Mesothelial cell of epicardium (in vitro differentiated cells): ENCODE measurements at regions not wholly inside any gene's neighbourhood (a gene's known extent, or its start where the extent isn't known, plus 50 kb on each side); places are given as distances from the start of the nearest gene placed in this dataset.

Source experiments
- DNase-seq, 2 experiments: peaks; one replicate each; pipeline ENCODE4 v3.0.0; 2021; ENCODE audit warnings: low spot score in 2 of 2; ENCODE audit not compliant: unreplicated experiment in 2 of 2
- H3K27ac Mint-ChIP-seq: 2 replicates; pipeline ENCODE4 v1.8.0; 2021; ENCODE audit warnings: mixed read lengths
- H3K27me3 Mint-ChIP-seq: 2 replicates; pipeline ENCODE4 v1.8.0; 2021; ENCODE audit warnings: low read depth, mixed read lengths
- H3K36me3 Mint-ChIP-seq: 2 replicates; pipeline ENCODE4 v1.8.0; 2021; ENCODE audit warnings: mixed read lengths
- H3K4me1 Mint-ChIP-seq: 2 replicates; pipeline ENCODE4 v1.8.0; 2021; ENCODE audit warnings: mixed read lengths
- H3K4me3 Mint-ChIP-seq: 2 replicates; pipeline ENCODE4 v1.8.0; 2021; ENCODE audit warnings: mild to moderate bottlenecking, moderate library complexity, mixed read lengths
- H3K9me3 Mint-ChIP-seq: 2 replicates; pipeline ENCODE4 v1.8.0; 2021; ENCODE audit warnings: mixed read lengths
- TF ChIP-seq, protein P1 (sequence below): fragments of 200-600 bp; sonication (generic); IDR thresholded peaks from one replicate; pipeline ENCODE4 v1.5.0; 2021; ENCODE audit warnings: antibody characterized with exemption; ENCODE audit not compliant: unreplicated experiment

DNA sequence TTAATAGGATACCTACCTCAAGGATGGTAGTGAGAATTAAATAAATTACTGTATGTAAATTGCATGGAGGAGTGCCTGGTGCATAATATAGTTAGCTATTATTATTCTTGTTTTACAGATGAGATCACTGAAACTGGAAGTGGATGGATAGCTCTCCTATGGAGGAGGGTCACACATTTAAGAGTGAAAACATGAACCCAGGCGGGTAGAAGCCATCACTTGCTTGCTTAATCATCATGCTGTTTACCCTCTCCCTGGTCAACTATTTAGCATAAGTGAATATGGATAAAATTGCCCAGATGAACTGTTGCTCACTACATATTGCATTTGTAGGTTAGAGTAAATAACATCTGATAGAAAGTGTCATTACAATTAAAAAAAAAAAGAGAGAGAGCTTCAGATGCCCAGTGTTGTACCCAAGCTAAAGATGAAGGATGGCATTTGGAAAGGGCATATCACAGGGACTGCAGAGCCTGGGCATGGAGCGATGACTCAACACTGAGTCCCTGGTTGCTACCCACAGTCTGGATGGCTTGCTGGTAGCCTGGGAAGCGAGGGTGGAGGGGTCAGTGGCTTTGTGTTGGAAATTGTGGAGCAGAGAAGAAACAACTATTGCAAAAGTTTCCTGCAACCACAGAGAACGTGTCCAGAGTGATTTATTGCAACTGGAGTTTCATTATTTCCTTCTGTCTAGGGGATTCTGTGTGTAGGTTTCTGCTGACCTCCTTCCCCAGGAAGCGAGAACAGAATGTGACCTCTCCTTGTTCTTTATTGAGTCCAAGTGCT is 414.4 kb downstream of the SHISA9 start:
- no peaks in the 10 kb centered on the region for H3K4me1 Mint-ChIP-seq
- peaks cover 2% of the 10 kb centered on the region for H3K27me3 Mint-ChIP-seq
- H3K27ac Mint-ChIP-seq = no peak overlapping the region
- no peak for DNase-seq
- H3K9me3 Mint-ChIP-seq = no peaks in the 10 kb centered on the region
- H3K36me3 Mint-ChIP-seq = no peaks in the 10 kb centered on the region
- H3K4me3 Mint-ChIP-seq = no peak overlapping the region
- TF ChIP-seq, protein P1, sequence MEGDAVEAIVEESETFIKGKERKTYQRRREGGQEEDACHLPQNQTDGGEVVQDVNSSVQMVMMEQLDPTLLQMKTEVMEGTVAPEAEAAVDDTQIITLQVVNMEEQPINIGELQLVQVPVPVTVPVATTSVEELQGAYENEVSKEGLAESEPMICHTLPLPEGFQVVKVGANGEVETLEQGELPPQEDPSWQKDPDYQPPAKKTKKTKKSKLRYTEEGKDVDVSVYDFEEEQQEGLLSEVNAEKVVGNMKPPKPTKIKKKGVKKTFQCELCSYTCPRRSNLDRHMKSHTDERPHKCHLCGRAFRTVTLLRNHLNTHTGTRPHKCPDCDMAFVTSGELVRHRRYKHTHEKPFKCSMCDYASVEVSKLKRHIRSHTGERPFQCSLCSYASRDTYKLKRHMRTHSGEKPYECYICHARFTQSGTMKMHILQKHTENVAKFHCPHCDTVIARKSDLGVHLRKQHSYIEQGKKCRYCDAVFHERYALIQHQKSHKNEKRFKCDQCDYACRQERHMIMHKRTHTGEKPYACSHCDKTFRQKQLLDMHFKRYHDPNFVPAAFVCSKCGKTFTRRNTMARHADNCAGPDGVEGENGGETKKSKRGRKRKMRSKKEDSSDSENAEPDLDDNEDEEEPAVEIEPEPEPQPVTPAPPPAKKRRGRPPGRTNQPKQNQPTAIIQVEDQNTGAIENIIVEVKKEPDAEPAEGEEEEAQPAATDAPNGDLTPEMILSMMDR = no peak

DNA sequence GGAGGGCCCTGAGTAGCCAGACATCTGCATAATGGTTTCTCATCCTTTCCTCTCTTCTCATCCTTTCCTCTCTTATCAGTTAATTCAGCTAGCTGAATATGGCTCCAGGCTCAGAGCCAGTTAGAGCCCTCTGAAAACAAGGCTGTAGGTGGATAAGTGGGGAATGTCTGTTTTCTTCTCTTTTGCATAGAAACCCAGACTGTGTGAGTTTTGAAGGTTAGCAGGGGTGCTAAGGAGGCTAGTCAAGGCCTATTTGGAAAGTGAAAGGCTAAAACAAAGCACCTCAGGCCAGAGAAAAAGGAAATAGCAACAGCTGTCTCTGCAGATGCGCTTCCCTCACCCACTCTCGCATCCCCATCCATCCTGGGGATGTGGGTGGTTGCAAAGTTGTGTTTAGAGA is 420.9 kb downstream of the SHISA9 start:
- no peak for DNase-seq
- Mint-ChIP-seq H3K9me3 (no peaks in the 10 kb centered on the region), H3K27me3 (no peaks in the 10 kb centered on the region), H3K4me3 (no peak overlapping the region), H3K27ac (no peak overlapping the region), H3K36me3 (no peaks in the 10 kb centered on the region), H3K4me1 (peaks cover 11% of the 10 kb centered on the region)
- TF ChIP-seq, protein P1 = no peak

DNA sequence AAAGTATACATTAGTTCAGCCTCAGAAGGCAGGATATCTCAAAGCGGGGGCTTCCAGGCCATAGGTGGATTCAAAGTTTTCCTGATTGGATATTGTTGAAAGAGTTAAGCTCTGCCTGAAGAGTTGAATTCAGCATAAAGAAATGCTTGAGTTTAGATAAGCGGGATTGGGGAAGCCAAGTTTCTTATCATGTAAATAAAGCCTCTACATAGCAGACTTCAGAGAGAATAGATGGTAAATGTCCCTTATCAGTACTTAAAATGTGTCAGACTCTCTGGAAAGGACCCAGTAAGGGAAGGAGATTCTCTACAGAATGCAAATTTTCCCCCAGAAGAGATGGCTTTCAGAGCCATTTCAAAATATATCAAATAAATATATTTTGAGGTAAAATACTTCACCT is 423.5 kb downstream of the SHISA9 start:
- H3K4me3 Mint-ChIP-seq = no peak overlapping the region
- H3K27me3 Mint-ChIP-seq = no peaks in the 10 kb centered on the region
- H3K27ac Mint-ChIP-seq = no peak overlapping the region
- DNase-seq = no peak
- H3K4me1 Mint-ChIP-seq = peaks cover 11% of the 10 kb centered on the region
- H3K9me3 Mint-ChIP-seq = no peaks in the 10 kb centered on the region
- TF ChIP-seq, protein P1 = no peak
- H3K36me3 Mint-ChIP-seq = no peaks in the 10 kb centered on the region

DNA sequence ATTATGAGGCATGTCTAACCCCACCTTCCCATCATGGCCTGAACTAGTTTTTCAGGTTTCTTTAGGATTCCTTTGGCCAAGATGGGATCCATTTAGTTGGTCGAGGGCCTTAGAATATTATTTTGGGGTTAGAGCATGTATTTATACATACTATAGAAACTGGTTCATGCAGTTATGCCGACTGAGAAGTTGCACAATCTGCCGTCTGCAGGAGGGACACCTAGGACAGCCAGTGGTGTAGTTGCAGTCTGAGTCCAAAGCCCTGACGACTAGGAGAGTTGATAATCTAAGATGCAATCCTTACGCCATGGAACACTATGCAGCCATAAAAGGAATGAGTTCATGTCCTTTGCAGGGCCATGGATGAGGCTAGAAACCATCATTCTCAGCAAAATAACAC is 424.0 kb downstream of the SHISA9 start:
- Mint-ChIP-seq H3K4me1 (peaks cover 11% of the 10 kb centered on the region), H3K4me3 (no peak overlapping the region), H3K36me3 (no peaks in the 10 kb centered on the region), H3K27me3 (no peaks in the 10 kb centered on the region), H3K27ac (no peak overlapping the region), H3K9me3 (no peaks in the 10 kb centered on the region)
- TF ChIP-seq, protein P1 = no peak
- no peak for DNase-seq

DNA sequence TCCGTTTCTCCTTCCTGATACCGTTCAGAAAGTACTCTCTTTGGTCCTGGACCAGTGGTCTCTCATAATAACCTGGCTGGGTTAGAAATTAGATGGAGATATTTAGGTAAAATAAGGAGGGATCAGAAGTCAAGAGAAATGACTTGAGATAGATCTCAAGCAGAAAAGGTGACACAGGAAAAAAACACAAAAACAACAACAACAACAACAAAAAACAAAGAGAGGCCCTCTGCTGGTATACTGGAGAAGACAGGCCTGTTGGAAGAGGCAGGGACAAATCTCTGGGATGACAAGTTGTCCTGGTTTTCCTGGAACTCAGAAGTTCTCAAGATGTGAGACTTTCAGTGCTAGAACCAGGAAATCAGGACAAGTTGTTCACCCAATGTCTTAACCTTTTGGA is 430.5 kb downstream of the SHISA9 start:
- no peak overlapping the region for H3K27ac Mint-ChIP-seq
- H3K9me3 Mint-ChIP-seq = no peaks in the 10 kb centered on the region
- H3K27me3 Mint-ChIP-seq = peaks cover 3% of the 10 kb centered on the region
- no peak overlapping the region for H3K4me3 Mint-ChIP-seq
- no peak for DNase-seq
- TF ChIP-seq, protein P1 = no peak
- H3K36me3 Mint-ChIP-seq = no peaks in the 10 kb centered on the region
- peaks cover 11% of the 10 kb centered on the region for H3K4me1 Mint-ChIP-seq
